SK-N-SH treated with all-trans-retinoic acid at 6 μM for 48 hours (cell line): ENCODE measurements at regions not wholly inside any gene's neighbourhood (a gene's known extent, or its start where the extent isn't known, plus 50 kb on each side); places are given as distances from the start of the nearest gene placed in this dataset.

Experiments
- ATAC-seq: fragments of 200-7000 bp; cut with Tn5 transposase; 3 replicates; pipeline ENCODE4 v1.9.1; 2020; ENCODE audit warnings: mild to moderate bottlenecking, moderate library complexity
- ARNTL ChIP-seq: fragments of 450-650 bp; formaldehyde crosslinking; IDR thresholded peaks from 2 replicates; pipeline ENCODE4 v1.5.0; 2020; ENCODE audit warnings: low read depth, mild to moderate bottlenecking, moderate library complexity, borderline replicate concordance
- BACH2 ChIP-seq: fragments of 250-450 bp; sonication (Bioruptor Pico); IDR thresholded peaks from 2 replicates; pipeline ENCODE4 v1.9.0; 2021; ENCODE audit warnings: mild to moderate bottlenecking, borderline replicate concordance
- CSDC2 ChIP-seq: fragments of 250-450 bp; sonication (Bioruptor Pico); IDR thresholded peaks from 2 replicates; pipeline ENCODE4 v1.5.0; 2020; ENCODE audit warnings: mild to moderate bottlenecking, moderate library complexity
- CSRNP3 ChIP-seq: fragments of 250-450 bp; sonication (Bioruptor Pico); IDR thresholded peaks from 2 replicates; pipeline ENCODE4 v1.5.1; 2021; ENCODE audit warnings: mild to moderate bottlenecking, moderate library complexity
- ESRRG ChIP-seq: fragments of 250-450 bp; sonication (Bioruptor Pico); IDR thresholded peaks from 2 replicates; pipeline ENCODE4 v1.6.1; 2021; ENCODE audit warnings: mild to moderate bottlenecking
- GLIS3 ChIP-seq: fragments of 250-450 bp; sonication (Bioruptor Pico); IDR thresholded peaks from 2 replicates; pipeline ENCODE4 v1.5.0; 2020; ENCODE audit warnings: mild to moderate bottlenecking, moderate library complexity
- ISL1 ChIP-seq: fragments of 250-450 bp; sonication (Bioruptor Pico); IDR thresholded peaks from 2 replicates; pipeline ENCODE4 v2.1.2; 2022; ENCODE audit warnings: mild to moderate bottlenecking, moderate library complexity
- OSR1 ChIP-seq: fragments of 250-450 bp; sonication (Bioruptor Pico); IDR thresholded peaks from 2 replicates; pipeline ENCODE4 v1.8.0; 2022; ENCODE audit warnings: moderate library complexity, mild to moderate bottlenecking, inconsistent platforms
- PATZ1 ChIP-seq: fragments of 250-450 bp; sonication (Bioruptor Pico); IDR thresholded peaks from 2 replicates; pipeline ENCODE4 v1.8.0; 2020; ENCODE audit warnings: mild to moderate bottlenecking, moderate library complexity, borderline replicate concordance
- RARB ChIP-seq: fragments of 250-450 bp; sonication (Bioruptor Pico); IDR thresholded peaks from 2 replicates; pipeline ENCODE4 v1.8.0; 2021; ENCODE audit warnings: mild to moderate bottlenecking, moderate library complexity
- SNAI2 ChIP-seq: fragments of 250-450 bp; sonication (Bioruptor Pico); IDR thresholded peaks from 2 replicates; pipeline ENCODE4 v1.5.0; 2020; ENCODE audit warnings: mild to moderate bottlenecking, moderate library complexity
- TCF4 ChIP-seq: fragments of 250-450 bp; sonication (Bioruptor Pico); IDR thresholded peaks from 2 replicates; pipeline ENCODE4 v1.8.0; 2021; ENCODE audit warnings: mild to moderate bottlenecking, moderate library complexity, borderline replicate concordance
- TOX ChIP-seq: fragments of 250-450 bp; sonication (Bioruptor Pico); IDR thresholded peaks from 2 replicates; pipeline ENCODE4 v1.8.0; 2021; ENCODE audit warnings: mild to moderate bottlenecking, moderate library complexity, borderline replicate concordance
- ZC3H10 ChIP-seq: fragments of 250-450 bp; sonication (Bioruptor Pico); IDR thresholded peaks from 2 replicates; pipeline ENCODE4 v1.5.1; 2021; ENCODE audit warnings: mild to moderate bottlenecking, moderate library complexity
- ZFP3 ChIP-seq: fragments of 250-450 bp; sonication (Bioruptor Pico); IDR thresholded peaks from 2 replicates; pipeline ENCODE4 v1.5.0; 2020; ENCODE audit warnings: mild to moderate bottlenecking, moderate library complexity
- ZFP30 ChIP-seq: fragments of 450-650 bp; formaldehyde crosslinking; IDR thresholded peaks from 2 replicates; pipeline ENCODE4 v1.5.0; 2022; ENCODE audit warnings: mild to moderate bottlenecking, moderate library complexity
- ZNF565 ChIP-seq: fragments of 450-650 bp; formaldehyde crosslinking; conservative IDR thresholded peaks from 2 replicates; pipeline ENCODE4 v1.5.0; 2020; ENCODE audit warnings: low read depth, mild to moderate bottlenecking, moderate library complexity
- ZNF8 ChIP-seq: fragments of 450-650 bp; formaldehyde crosslinking; IDR thresholded peaks from 2 replicates; pipeline ENCODE4 v1.5.0; 2020; ENCODE audit warnings: mild to moderate bottlenecking, moderate library complexity
- TF ChIP-seq, protein P1 (sequence below): fragments of 250-450 bp; sonication (Bioruptor Pico); IDR thresholded peaks from 2 replicates; pipeline ENCODE4 v1.5.0; 2020; ENCODE audit warnings: mild to moderate bottlenecking, moderate library complexity
- TF ChIP-seq, protein P2 (sequence below): fragments of 250-450 bp; sonication (Bioruptor Pico); IDR thresholded peaks from 2 replicates; pipeline ENCODE4 v1.5.1; 2020; ENCODE audit warnings: low read depth, mild to moderate bottlenecking, moderate library complexity
- TF ChIP-seq, protein P3 (sequence below): fragments of 250-450 bp; sonication (Bioruptor Pico); IDR thresholded peaks from 2 replicates; pipeline ENCODE4 v1.8.0; 2021; ENCODE audit warnings: low read depth, mild to moderate bottlenecking, moderate library complexity, borderline replicate concordance

DNA sequence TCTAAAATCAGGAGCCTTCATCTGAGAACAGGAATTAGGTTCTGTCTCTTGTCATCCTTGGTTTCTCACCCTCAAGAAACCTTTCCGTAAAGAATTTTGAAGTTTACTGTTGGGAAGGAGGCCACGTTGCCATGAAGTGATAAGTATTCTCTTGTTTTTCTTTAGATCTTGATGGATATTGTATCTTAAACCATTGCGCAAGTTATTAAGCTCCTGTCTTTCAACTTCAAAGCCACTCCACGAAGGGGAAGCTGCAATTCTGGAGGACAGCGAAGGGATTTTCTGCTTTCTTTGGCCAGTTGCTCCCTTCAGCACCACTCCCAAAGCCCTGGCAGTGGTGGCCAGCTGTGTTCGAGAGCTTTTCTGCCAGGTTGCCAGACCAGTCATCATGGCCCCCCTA is 198.1 kb upstream of the EXOC2 start:
- TF ChIP-seq ZNF565 (CRISPR knock-in tag) = no peak
- TF ChIP-seq, protein P1, sequence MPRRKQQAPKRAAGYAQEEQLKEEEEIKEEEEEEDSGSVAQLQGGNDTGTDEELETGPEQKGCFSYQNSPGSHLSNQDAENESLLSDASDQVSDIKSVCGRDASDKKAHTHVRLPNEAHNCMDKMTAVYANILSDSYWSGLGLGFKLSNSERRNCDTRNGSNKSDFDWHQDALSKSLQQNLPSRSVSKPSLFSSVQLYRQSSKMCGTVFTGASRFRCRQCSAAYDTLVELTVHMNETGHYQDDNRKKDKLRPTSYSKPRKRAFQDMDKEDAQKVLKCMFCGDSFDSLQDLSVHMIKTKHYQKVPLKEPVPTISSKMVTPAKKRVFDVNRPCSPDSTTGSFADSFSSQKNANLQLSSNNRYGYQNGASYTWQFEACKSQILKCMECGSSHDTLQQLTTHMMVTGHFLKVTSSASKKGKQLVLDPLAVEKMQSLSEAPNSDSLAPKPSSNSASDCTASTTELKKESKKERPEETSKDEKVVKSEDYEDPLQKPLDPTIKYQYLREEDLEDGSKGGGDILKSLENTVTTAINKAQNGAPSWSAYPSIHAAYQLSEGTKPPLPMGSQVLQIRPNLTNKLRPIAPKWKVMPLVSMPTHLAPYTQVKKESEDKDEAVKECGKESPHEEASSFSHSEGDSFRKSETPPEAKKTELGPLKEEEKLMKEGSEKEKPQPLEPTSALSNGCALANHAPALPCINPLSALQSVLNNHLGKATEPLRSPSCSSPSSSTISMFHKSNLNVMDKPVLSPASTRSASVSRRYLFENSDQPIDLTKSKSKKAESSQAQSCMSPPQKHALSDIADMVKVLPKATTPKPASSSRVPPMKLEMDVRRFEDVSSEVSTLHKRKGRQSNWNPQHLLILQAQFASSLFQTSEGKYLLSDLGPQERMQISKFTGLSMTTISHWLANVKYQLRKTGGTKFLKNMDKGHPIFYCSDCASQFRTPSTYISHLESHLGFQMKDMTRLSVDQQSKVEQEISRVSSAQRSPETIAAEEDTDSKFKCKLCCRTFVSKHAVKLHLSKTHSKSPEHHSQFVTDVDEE (CRISPR knock-in tag) = no peak
- TF ChIP-seq ZFP3 (CRISPR knock-in tag) = no peak
- TF ChIP-seq BACH2 = no peak
- TF ChIP-seq ISL1 (CRISPR knock-in tag) = no peak
- no peak for TF ChIP-seq TOX (CRISPR knock-in tag)
- TF ChIP-seq, protein P2, sequence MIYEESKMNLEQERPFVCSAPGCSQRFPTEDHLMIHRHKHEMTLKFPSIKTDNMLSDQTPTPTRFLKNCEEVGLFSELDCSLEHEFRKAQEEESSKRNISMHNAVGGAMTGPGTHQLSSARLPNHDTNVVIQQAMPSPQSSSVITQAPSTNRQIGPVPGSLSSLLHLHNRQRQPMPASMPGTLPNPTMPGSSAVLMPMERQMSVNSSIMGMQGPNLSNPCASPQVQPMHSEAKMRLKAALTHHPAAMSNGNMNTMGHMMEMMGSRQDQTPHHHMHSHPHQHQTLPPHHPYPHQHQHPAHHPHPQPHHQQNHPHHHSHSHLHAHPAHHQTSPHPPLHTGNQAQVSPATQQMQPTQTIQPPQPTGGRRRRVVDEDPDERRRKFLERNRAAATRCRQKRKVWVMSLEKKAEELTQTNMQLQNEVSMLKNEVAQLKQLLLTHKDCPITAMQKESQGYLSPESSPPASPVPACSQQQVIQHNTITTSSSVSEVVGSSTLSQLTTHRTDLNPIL (CRISPR knock-in tag) = no peak
- TF ChIP-seq CSDC2 (CRISPR knock-in tag) = no peak
- TF ChIP-seq RARB (CRISPR knock-in tag) = no peak
- TF ChIP-seq ZFP30 (CRISPR knock-in tag) = no peak
- TF ChIP-seq TCF4 (CRISPR knock-in tag) = no peak
- no peak for TF ChIP-seq GLIS3 (CRISPR knock-in tag)
- TF ChIP-seq PATZ1 (CRISPR knock-in tag) = no peak
- no peak for TF ChIP-seq ZC3H10 (CRISPR knock-in tag)
- no peak for TF ChIP-seq ZNF8 (CRISPR knock-in tag)
- TF ChIP-seq SNAI2 (CRISPR knock-in tag) = no peak
- ATAC-seq = no peak

GRCh38 chr6:890201-890600 is 197.3 kb upstream of the EXOC2 start:
- ATAC-seq = no peak
- no peak for TF ChIP-seq CSDC2 (CRISPR knock-in tag)
- TF ChIP-seq, protein P1 (CRISPR knock-in tag) = no peak
- TF ChIP-seq, protein P2 (CRISPR knock-in tag) = no peak
- TF ChIP-seq ZFP3 (CRISPR knock-in tag) = no peak
- TF ChIP-seq TOX (CRISPR knock-in tag) = no peak
- TF ChIP-seq GLIS3 (CRISPR knock-in tag) = no peak
- no peak for TF ChIP-seq ESRRG (CRISPR knock-in tag)
- TF ChIP-seq ISL1 (CRISPR knock-in tag) = no peak
- no peak for TF ChIP-seq ZFP30 (CRISPR knock-in tag)
- no peak for TF ChIP-seq OSR1 (CRISPR knock-in tag)
- TF ChIP-seq ZNF8 (CRISPR knock-in tag) = no peak
- TF ChIP-seq ZC3H10 (CRISPR knock-in tag) = no peak
- TF ChIP-seq ARNTL (CRISPR knock-in tag) = no peak
- TF ChIP-seq TCF4 (CRISPR knock-in tag) = no peak
- no peak for TF ChIP-seq SNAI2 (CRISPR knock-in tag)
- TF ChIP-seq, protein P3, sequence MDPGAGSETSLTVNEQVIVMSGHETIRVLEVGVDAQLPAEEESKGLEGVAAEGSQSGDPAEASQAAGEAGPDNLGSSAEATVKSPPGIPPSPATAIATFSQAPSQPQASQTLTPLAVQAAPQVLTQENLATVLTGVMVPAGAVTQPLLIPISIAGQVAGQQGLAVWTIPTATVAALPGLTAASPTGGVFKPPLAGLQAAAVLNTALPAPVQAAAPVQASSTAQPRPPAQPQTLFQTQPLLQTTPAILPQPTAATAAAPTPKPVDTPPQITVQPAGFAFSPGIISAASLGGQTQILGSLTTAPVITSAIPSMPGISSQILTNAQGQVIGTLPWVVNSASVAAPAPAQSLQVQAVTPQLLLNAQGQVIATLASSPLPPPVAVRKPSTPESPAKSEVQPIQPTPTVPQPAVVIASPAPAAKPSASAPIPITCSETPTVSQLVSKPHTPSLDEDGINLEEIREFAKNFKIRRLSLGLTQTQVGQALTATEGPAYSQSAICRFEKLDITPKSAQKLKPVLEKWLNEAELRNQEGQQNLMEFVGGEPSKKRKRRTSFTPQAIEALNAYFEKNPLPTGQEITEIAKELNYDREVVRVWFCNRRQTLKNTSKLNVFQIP (CRISPR knock-in tag) = no peak
- TF ChIP-seq CSRNP3 = no peak
- TF ChIP-seq RARB (CRISPR knock-in tag) = no peak
